CD4-positive, alpha-beta T cell treated with Interleukin-12 subunit alpha and Interleukin-12 subunit beta, for 1 hour (primary cell): ENCODE measurements at regions not wholly inside any gene's neighbourhood (a gene's known extent, or its start where the extent isn't known, plus 50 kb on each side); places are given as distances from the start of the nearest gene placed in this dataset.
"Not testable (repeated sequence)": the region's sequence is repeated elsewhere in the genome, so short reads cannot be mapped to it uniquely, and the experiment has no call there.

Experiments used
- DNase-seq: peaks from one replicate; pipeline ENCODE4 v3.0.0-alpha.2; 2020

- DNase-seq, result no peak
Measured at GRCh38 chr9:7739595-7739994, 60.0 kb downstream of the DMAC1 start.

GRCh38 chr9:7735311-7735710 lies 64.3 kb downstream of the DMAC1 start:
- no peak for DNase-seq

GRCh38 chr9:7730164-7730445 lies 69.5 kb downstream of the DMAC1 start:
- no peak for DNase-seq

- no peak for DNase-seq
Measured at GRCh38 chr9:7729371-7730163, 70.0 kb downstream of the DMAC1 start.

GRCh38 chr9:7721291-7721690 lies 78.3 kb downstream of the DMAC1 start:
- DNase-seq, result no peak

- DNase-seq, result not testable (repeated sequence)
Measured at GRCh38 chr9:7713088-7713487, 86.5 kb downstream of the DMAC1 start.

GRCh38 chr9:7710686-7711085 lies 88.9 kb downstream of the DMAC1 start:
- no peak for DNase-seq

- DNase-seq, result no peak
Measured at GRCh38 chr9:7707934-7708333, 91.6 kb downstream of the DMAC1 start.

GRCh38 chr9:7704543-7704942 lies 95.0 kb downstream of the DMAC1 start:
- no peak for DNase-seq

GRCh38 chr9:7691909-7692308 lies 107.7 kb downstream of the DMAC1 start:
- DNase-seq, result no peak

GRCh38 chr9:7690014-7690413 lies 109.6 kb downstream of the DMAC1 start:
- no peak for DNase-seq

- DNase-seq, result no peak
Measured at GRCh38 chr9:7688626-7689025, 111.0 kb downstream of the DMAC1 start.

GRCh38 chr9:7676609-7677156 lies 122.9 kb downstream of the DMAC1 start:
- DNase-seq, result no peak

- DNase-seq, result no peak
Measured at GRCh38 chr9:7671847-7672246, 127.7 kb downstream of the DMAC1 start.

GRCh38 chr9:7668541-7668940 lies 131.0 kb downstream of the DMAC1 start:
- no peak for DNase-seq

- no peak for DNase-seq
Measured at GRCh38 chr9:7665874-7666273, 133.7 kb downstream of the DMAC1 start.

GRCh38 chr9:7659766-7660165 lies 139.8 kb downstream of the DMAC1 start:
- DNase-seq, result no peak

GRCh38 chr9:7656636-7657035 lies 142.9 kb downstream of the DMAC1 start:
- DNase-seq, result no peak

- DNase-seq, result no peak
Measured at GRCh38 chr9:7653262-7653661, 146.3 kb downstream of the DMAC1 start.

- no peak for DNase-seq
Measured at GRCh38 chr9:7640231-7640630, 159.3 kb downstream of the DMAC1 start.

GRCh38 chr9:7639471-7639870 lies 160.1 kb downstream of the DMAC1 start:
- DNase-seq, result no peak

- no peak for DNase-seq
Measured at GRCh38 chr9:7636838-7637467, 162.6 kb downstream of the DMAC1 start.

- no peak for DNase-seq
Measured at GRCh38 chr9:7636309-7636708, 163.3 kb downstream of the DMAC1 start.

- peak; percentile 75 for DNase-seq
Measured at GRCh38 chr9:7626571-7627029, 173.0 kb downstream of the DMAC1 start.

- no peak for DNase-seq
Measured at GRCh38 chr9:7622481-7622880, 177.1 kb downstream of the DMAC1 start.
